Uterus (tissue), 3 donors: ENCODE measurements at regions not wholly inside any gene's neighbourhood (a gene's known extent, or its start where the extent isn't known, plus 50 kb on each side); places are given as distances from the start of the nearest gene placed in this dataset.

Experiments
- DNase-seq, 2 donors: peaks; one replicate each; pipeline ENCODE4 v3.0.0-alpha.2; 2019 to 2020
- H3K27ac ChIP-seq, 2 donors: fragments of 200-600 bp; sonication (generic); 1 replicate in 1 of 2; 2 replicates in 1 of 2; pipeline ENCODE4 v1.5.1; 2016 to 2018
- H3K27me3 ChIP-seq, 2 donors: fragments of 200-600 bp; sonication (generic); one replicate each; pipeline ENCODE4 v1.5.1; 2018 to 2019; ENCODE audit warnings: control low read depth in 1 of 2
- H3K36me3 ChIP-seq, 2 donors: fragments of 200-600 bp; sonication (generic); one replicate each; pipeline ENCODE4 v1.5.1; 2019; ENCODE audit warnings: control low read depth in 1 of 2
- H3K4me1 ChIP-seq, 2 donors: fragments of 200-600 bp; sonication (generic); one replicate each; pipeline ENCODE4 v1.5.1; 2018 to 2019; ENCODE audit warnings: control low read depth in 1 of 2
- H3K4me3 ChIP-seq, 2 donors: fragments of 200-600 bp; sonication (generic); 1 replicate in 1 of 2; 2 replicates in 1 of 2; pipeline ENCODE4 v1.5.1; 2018 to 2019; ENCODE audit warnings: mild to moderate bottlenecking in 1 of 2
- H3K9me3 ChIP-seq, 2 donors: fragments of 200-600 bp; sonication (generic); one replicate each; pipeline ENCODE4 v1.5.1; 2019; ENCODE audit warnings: control low read depth in 1 of 2
- CTCF ChIP-seq, 4 experiments: fragments of 200-600 bp in 2 of 4; fragments of 450-650 bp in 2 of 4; sonication (generic) in 2 of 4; IDR thresholded peaks; one replicate each; pipeline ENCODE4 v1.5.1; 2016 to 2019; ENCODE audit warnings: antibody characterized with exemption in 4 of 4, mild to moderate bottlenecking in 2 of 4, moderate library complexity in 1 of 4
- POLR2A ChIP-seq, 2 donors: fragments of 450-650 bp; IDR thresholded peaks; one replicate each; pipeline ENCODE4 v1.6.1; 2016; ENCODE audit warnings: antibody characterized with exemption in 2 of 2, mild to moderate bottlenecking in 1 of 2, moderate library complexity in 1 of 2
- intact Hi-C: fragments of 100-400 bp; cut with DNase I; formaldehyde crosslinking; loops from one replicate; pipeline ENCODE4 v1.15.1; 2023; ENCODE audit warnings: low total_unique reads
- donor health status: DM: yes; HTN: yes; CAD: no.

DNA sequence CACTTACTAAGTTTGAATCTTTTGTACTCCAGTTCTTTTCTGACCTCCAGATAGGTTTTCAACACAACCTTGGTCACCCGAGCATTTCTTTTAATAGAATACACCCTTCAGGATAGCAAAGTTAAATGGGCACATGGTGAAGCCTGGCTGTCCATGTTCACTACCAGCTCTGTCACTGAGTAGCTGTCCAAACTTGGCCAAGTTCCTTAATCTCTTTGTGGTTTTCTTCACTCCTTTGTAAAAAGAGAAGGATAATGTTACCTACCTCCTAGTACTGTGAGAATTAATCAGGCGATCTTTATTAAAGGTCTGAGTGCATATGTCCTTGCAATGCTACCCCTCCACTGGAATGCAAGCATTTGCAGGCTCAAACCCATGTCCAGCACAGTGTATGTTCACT lies 128.1 kb upstream of the PTPRZ1 start:
- Histone ChIP-seq H3K27me3 (no peaks in the 10 kb centered on the region), H3K4me3 (no peak overlapping the region), H3K36me3 (no peaks in the 10 kb centered on the region), H3K4me1 (no peaks in the 10 kb centered on the region), H3K27ac (no peak overlapping the region), H3K9me3 (no peaks in the 10 kb centered on the region)
- no peak for DNase-seq
- no peak for TF ChIP-seq POLR2A (IDR thresholded peaks at IDR 0.05)
- no peak for TF ChIP-seq CTCF (IDR thresholded peaks at IDR 0.05)
- intact Hi-C loops, result no loop called here

- Histone ChIP-seq H3K4me1 (no peaks in the 10 kb centered on the region), H3K36me3 (no peaks in the 10 kb centered on the region), H3K4me3 (no peak overlapping the region), H3K9me3 (no peaks in the 10 kb centered on the region), H3K27ac (no peak overlapping the region), H3K27me3 (no peaks in the 10 kb centered on the region)
- DNase-seq, result no peak
- intact Hi-C loops, result no loop called here
- no peak for TF ChIP-seq CTCF (IDR thresholded peaks at IDR 0.05)
- no peak for TF ChIP-seq POLR2A (IDR thresholded peaks at IDR 0.05)
Measured at GRCh38 chr7:121744319-121744718, 128.6 kb upstream of the PTPRZ1 start.

DNA sequence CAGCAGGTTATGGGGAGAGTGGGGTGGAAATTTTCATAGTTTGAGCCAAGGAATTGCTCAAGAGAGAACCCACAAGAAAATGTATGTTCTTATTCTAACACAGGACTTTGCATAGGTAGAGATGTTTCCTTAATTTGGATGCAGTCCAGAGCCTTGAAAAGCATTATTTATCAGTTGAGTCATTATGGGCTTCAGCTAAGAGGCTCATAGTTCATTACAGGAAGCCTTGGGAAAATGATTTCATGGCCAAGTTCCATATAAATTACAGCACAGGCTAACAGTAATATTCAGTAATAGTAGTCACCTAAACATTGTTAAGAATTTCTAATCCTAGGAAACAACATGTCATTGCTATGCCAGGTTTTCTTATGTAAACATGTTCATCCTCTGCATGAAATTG lies 131.1 kb upstream of the PTPRZ1 start:
- H3K36me3 ChIP-seq, result no peaks in the 10 kb centered on the region
- DNase-seq, result no peak
- H3K27ac ChIP-seq, result no peak overlapping the region
- H3K9me3 ChIP-seq, result no peaks in the 10 kb centered on the region
- intact Hi-C loops, result no loop called here
- no peaks in the 10 kb centered on the region for H3K4me1 ChIP-seq
- no peak for TF ChIP-seq POLR2A (IDR thresholded peaks at IDR 0.05)
- TF ChIP-seq CTCF (IDR thresholded peaks at IDR 0.05), result no peak
- H3K27me3 ChIP-seq, result no peaks in the 10 kb centered on the region
- no peak overlapping the region for H3K4me3 ChIP-seq

- Histone ChIP-seq H3K27ac (no peak overlapping the region), H3K9me3 (no peaks in the 10 kb centered on the region), H3K4me1 (no peaks in the 10 kb centered on the region), H3K36me3 (no peaks in the 10 kb centered on the region), H3K27me3 (no peaks in the 10 kb centered on the region), H3K4me3 (no peak overlapping the region)
- intact Hi-C loops, result no loop called here
- TF ChIP-seq POLR2A (IDR thresholded peaks at IDR 0.05) (no peak), CTCF (IDR thresholded peaks at IDR 0.05) (no peak)
- DNase-seq, result no peak
Measured at GRCh38 chr7:121739465-121739864, 133.5 kb upstream of the PTPRZ1 start.

GRCh38 chr7:121730869-121731268 lies 142.1 kb upstream of the PTPRZ1 start:
- no peak for DNase-seq
- H3K27ac ChIP-seq, result no peak overlapping the region
- H3K36me3 ChIP-seq, result no peaks in the 10 kb centered on the region
- no peaks in the 10 kb centered on the region for H3K27me3 ChIP-seq
- no peaks in the 10 kb centered on the region for H3K9me3 ChIP-seq
- TF ChIP-seq CTCF (IDR thresholded peaks at IDR 0.05), result no peak
- no peak for TF ChIP-seq POLR2A (IDR thresholded peaks at IDR 0.05)
- no peak overlapping the region for H3K4me3 ChIP-seq
- intact Hi-C loops, result no loop called here
- no peaks in the 10 kb centered on the region for H3K4me1 ChIP-seq
